ENCODE measurements at regions not wholly inside any gene's neighbourhood (a gene's known extent, or its start where the extent isn't known, plus 50 kb on each side); places are given as distances from the start of the nearest gene placed in this dataset.

GRCh38 chrX:117771384-117771783 is 345.2 kb downstream of the KLHL13 start:
- H3K27ac ChIP-seq (ENCODE audit: low read length): no peak overlapping the region
- TF ChIP-seq EZH2phosphoT487 (IDR thresholded peaks at IDR 0.05; ENCODE audit: low read length) (no peak), CTCF (IDR thresholded peaks at IDR 0.05; ENCODE audit: low read length) (no peak), EZH2 (optimal IDR thresholded peaks at IDR 0.05; ENCODE audit: low read depth, low read length) (no peak)
- no peak overlapping the region for H2AFZ ChIP-seq (ENCODE audit: low read length)
- no peaks in the 10 kb centered on the region for H4K20me1 ChIP-seq (ENCODE audit: insufficient read depth, low read length)
- no peak for DNase-seq
- H3K79me2 ChIP-seq (ENCODE audit: low read length): no peaks in the 10 kb centered on the region
- H3K4me2 ChIP-seq (ENCODE audit: low read depth, low read length): no peak overlapping the region
- H3K4me3 ChIP-seq (ENCODE audit: low read length): no peak overlapping the region
- no peaks in the 10 kb centered on the region for H3K4me1 ChIP-seq (ENCODE audit: low read length)
- H3K9ac ChIP-seq (ENCODE audit: low read length): no peak overlapping the region
- no peaks in the 10 kb centered on the region for H3K36me3 ChIP-seq (replicated peaks; ENCODE audit: insufficient read depth, low read length)
- H3K9me3 ChIP-seq (replicated peaks; ENCODE audit: insufficient read depth, low read length): no peaks in the 10 kb centered on the region
- H3K27me3 ChIP-seq (replicated peaks; ENCODE audit: insufficient read depth, low read length): no peaks in the 10 kb centered on the region
- no peaks in the 10 kb centered on the region for H3F3A ChIP-seq (ENCODE audit: insufficient read depth, low read length)
- no peaks in the 10 kb centered on the region for H3K9me2 ChIP-seq (replicated peaks; ENCODE audit: insufficient read depth, low read length)

- H3K4me1 ChIP-seq (ENCODE audit: low read length): no peaks in the 10 kb centered on the region
- H3K9me3 ChIP-seq (replicated peaks; ENCODE audit: insufficient read depth, low read length): no peaks in the 10 kb centered on the region
- no peak for DNase-seq
- H3K79me2 ChIP-seq (ENCODE audit: low read length): no peaks in the 10 kb centered on the region
- TF ChIP-seq EZH2phosphoT487 (IDR thresholded peaks at IDR 0.05; ENCODE audit: low read length) (no peak), EZH2 (optimal IDR thresholded peaks at IDR 0.05; ENCODE audit: low read depth, low read length) (no peak), CTCF (IDR thresholded peaks at IDR 0.05; ENCODE audit: low read length) (no peak)
- H3K9me2 ChIP-seq (replicated peaks; ENCODE audit: insufficient read depth, low read length): no peaks in the 10 kb centered on the region
- H3K4me2 ChIP-seq (ENCODE audit: low read depth, low read length): no peak overlapping the region
- no peaks in the 10 kb centered on the region for H3F3A ChIP-seq (ENCODE audit: insufficient read depth, low read length)
- no peak overlapping the region for H3K9ac ChIP-seq (ENCODE audit: low read length)
- H4K20me1 ChIP-seq (ENCODE audit: insufficient read depth, low read length): no peaks in the 10 kb centered on the region
- H3K27me3 ChIP-seq (replicated peaks; ENCODE audit: insufficient read depth, low read length): no peaks in the 10 kb centered on the region
- H3K27ac ChIP-seq (ENCODE audit: low read length): no peak overlapping the region
- no peak overlapping the region for H2AFZ ChIP-seq (ENCODE audit: low read length)
- H3K36me3 ChIP-seq (replicated peaks; ENCODE audit: insufficient read depth, low read length): no peaks in the 10 kb centered on the region
- no peak overlapping the region for H3K4me3 ChIP-seq (ENCODE audit: low read length)
These were observed 347.6 kb downstream of the KLHL13 start for GRCh38 chrX:117768861-117769604.

DNA sequence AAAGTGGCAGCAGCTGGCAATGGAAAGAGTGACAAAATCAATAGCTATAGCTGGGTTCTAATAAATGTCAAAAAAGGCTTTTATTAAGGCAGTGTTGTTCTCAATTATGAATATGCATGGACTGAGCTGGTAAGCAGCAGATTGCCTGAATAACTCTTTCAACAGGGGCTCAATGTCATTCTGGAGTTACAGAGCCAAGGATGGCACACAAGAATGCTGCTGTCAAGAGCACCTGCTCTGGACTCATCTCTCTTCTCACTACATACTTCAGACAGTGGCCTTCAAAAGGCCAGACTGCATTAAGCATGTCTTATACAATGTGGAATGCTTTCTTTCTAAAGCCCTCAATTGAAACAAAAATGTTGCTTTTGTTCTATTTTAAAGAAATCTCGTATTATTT is 351.4 kb downstream of the KLHL13 start:
- Histone ChIP-seq H3K27ac (ENCODE audit: low read length) (no peak overlapping the region), H3K4me3 (ENCODE audit: low read length) (no peak overlapping the region), H3K9ac (ENCODE audit: low read length) (no peak overlapping the region), H4K20me1 (ENCODE audit: insufficient read depth, low read length) (no peaks in the 10 kb centered on the region), H3K36me3 (replicated peaks; ENCODE audit: insufficient read depth, low read length) (no peaks in the 10 kb centered on the region), H3F3A (ENCODE audit: insufficient read depth, low read length) (no peaks in the 10 kb centered on the region), H3K9me2 (replicated peaks; ENCODE audit: insufficient read depth, low read length) (no peaks in the 10 kb centered on the region), H3K9me3 (replicated peaks; ENCODE audit: insufficient read depth, low read length) (no peaks in the 10 kb centered on the region), H3K4me1 (ENCODE audit: low read length) (no peaks in the 10 kb centered on the region), H3K79me2 (ENCODE audit: low read length) (no peaks in the 10 kb centered on the region), H3K4me2 (ENCODE audit: low read depth, low read length) (no peak overlapping the region), H3K27me3 (replicated peaks; ENCODE audit: insufficient read depth, low read length) (no peaks in the 10 kb centered on the region), H2AFZ (ENCODE audit: low read length) (no peak overlapping the region)
- no peak for DNase-seq
- TF ChIP-seq EZH2 (optimal IDR thresholded peaks at IDR 0.05; ENCODE audit: low read depth, low read length) (no peak), CTCF (IDR thresholded peaks at IDR 0.05; ENCODE audit: low read length) (no peak), EZH2phosphoT487 (IDR thresholded peaks at IDR 0.05; ENCODE audit: low read length) (no peak)
